ENCODE measurements at regions not wholly inside any gene's neighbourhood (a gene's known extent, or its start where the extent isn't known, plus 50 kb on each side); places are given as distances from the start of the nearest gene placed in this dataset.

- H3K9ac ChIP-seq (ENCODE audit: low read length) = no peak overlapping the region
- H3K9me2 ChIP-seq (ENCODE audit: low read depth, low read length) = no peaks in the 10 kb centered on the region
- no peak overlapping the region for H3K4me2 ChIP-seq (ENCODE audit: low read length)
- no peaks in the 10 kb centered on the region for H3K9me3 ChIP-seq (ENCODE audit: low read length)
- TF ChIP-seq CTCF (IDR thresholded peaks at IDR 0.05; ENCODE audit: low read length) (no peak), EZH2 (IDR thresholded peaks at IDR 0.05; ENCODE audit: borderline replicate concordance, low read length) (no peak)
- H3F3A ChIP-seq (ENCODE audit: insufficient read depth, low read length) = no peaks in the 10 kb centered on the region
- no peak overlapping the region for H3K27ac ChIP-seq (ENCODE audit: low read depth, low read length, poor library complexity, severe bottlenecking)
- no peak overlapping the region for H2AFZ ChIP-seq (ENCODE audit: low read length)
- H3K79me2 ChIP-seq (ENCODE audit: insufficient read depth, low read length) = no peaks in the 10 kb centered on the region
- H3K36me3 ChIP-seq (ENCODE audit: insufficient read depth, low read length) = no peaks in the 10 kb centered on the region
- H4K20me1 ChIP-seq (ENCODE audit: insufficient read depth, low read length) = no peaks in the 10 kb centered on the region
- H3K27me3 ChIP-seq (ENCODE audit: insufficient read depth, low read length) = no peaks in the 10 kb centered on the region; the same call in 1 of the 2 replicates
- no peak overlapping the region for H3K4me3 ChIP-seq (ENCODE audit: low read depth, low read length, poor library complexity, severe bottlenecking)
- H3K4me1 ChIP-seq (ENCODE audit: insufficient read depth, low read length, severe bottlenecking) = no peaks in the 10 kb centered on the region
Measured at GRCh38 chr5:34494111-34494755, 161.9 kb upstream of the RAI14 start.

GRCh38 chr5:34495178-34495577 lies 160.9 kb upstream of the RAI14 start:
- no peaks in the 10 kb centered on the region for H3K9me3 ChIP-seq (ENCODE audit: low read length)
- no peak overlapping the region for H2AFZ ChIP-seq (ENCODE audit: low read length)
- H3K79me2 ChIP-seq (ENCODE audit: insufficient read depth, low read length) = no peaks in the 10 kb centered on the region
- no peak overlapping the region for H3K4me2 ChIP-seq (ENCODE audit: low read length)
- H3K4me3 ChIP-seq (ENCODE audit: low read depth, low read length, poor library complexity, severe bottlenecking) = no peak overlapping the region
- no peaks in the 10 kb centered on the region for H3K4me1 ChIP-seq (ENCODE audit: insufficient read depth, low read length, severe bottlenecking)
- no peak for TF ChIP-seq CTCF (IDR thresholded peaks at IDR 0.05; ENCODE audit: low read length)
- no peak for TF ChIP-seq EZH2 (IDR thresholded peaks at IDR 0.05; ENCODE audit: borderline replicate concordance, low read length)
- no peaks in the 10 kb centered on the region; the same call in 1 of the 2 replicates for H3K27me3 ChIP-seq (ENCODE audit: insufficient read depth, low read length)
- H3K36me3 ChIP-seq (ENCODE audit: insufficient read depth, low read length) = no peaks in the 10 kb centered on the region
- no peaks in the 10 kb centered on the region for H3K9me2 ChIP-seq (ENCODE audit: low read depth, low read length)
- no peaks in the 10 kb centered on the region for H3F3A ChIP-seq (ENCODE audit: insufficient read depth, low read length)
- H3K9ac ChIP-seq (ENCODE audit: low read length) = no peak overlapping the region
- no peaks in the 10 kb centered on the region for H4K20me1 ChIP-seq (ENCODE audit: insufficient read depth, low read length)
- H3K27ac ChIP-seq (ENCODE audit: low read depth, low read length, poor library complexity, severe bottlenecking) = no peak overlapping the region

GRCh38 chr5:34496260-34496691 lies 159.9 kb upstream of the RAI14 start:
- H3K4me2 ChIP-seq (ENCODE audit: low read length) = no peak overlapping the region

More at GRCh38 chr5:34496260-34496691, 159.9 kb upstream of the RAI14 start:
- Histone ChIP-seq H3F3A (ENCODE audit: insufficient read depth, low read length) (no peaks in the 10 kb centered on the region), H3K9ac (ENCODE audit: low read length) (no peak overlapping the region), H3K36me3 (ENCODE audit: insufficient read depth, low read length) (no peaks in the 10 kb centered on the region), H3K79me2 (ENCODE audit: insufficient read depth, low read length) (no peaks in the 10 kb centered on the region), H4K20me1 (ENCODE audit: insufficient read depth, low read length) (no peaks in the 10 kb centered on the region), H3K9me3 (ENCODE audit: low read length) (no peaks in the 10 kb centered on the region), H3K4me3 (ENCODE audit: low read depth, low read length, poor library complexity, severe bottlenecking) (no peak overlapping the region), H3K27me3 (ENCODE audit: insufficient read depth, low read length) (no peaks in the 10 kb centered on the region; the same call in 1 of the 2 replicates), H3K4me1 (ENCODE audit: insufficient read depth, low read length, severe bottlenecking) (no peaks in the 10 kb centered on the region), H3K9me2 (ENCODE audit: low read depth, low read length) (no peaks in the 10 kb centered on the region), H2AFZ (ENCODE audit: low read length) (no peak overlapping the region), H3K27ac (ENCODE audit: low read depth, low read length, poor library complexity, severe bottlenecking) (no peak overlapping the region)
- TF ChIP-seq CTCF (IDR thresholded peaks at IDR 0.05; ENCODE audit: low read length) (no peak), EZH2 (IDR thresholded peaks at IDR 0.05; ENCODE audit: borderline replicate concordance, low read length) (no peak)

Measured in OCI-LY1 (cell line).